ENCODE measurements at regions not wholly inside any gene's neighbourhood (a gene's known extent, or its start where the extent isn't known, plus 50 kb on each side); places are given as distances from the start of the nearest gene placed in this dataset.

GRCh38 chr17:62901544-62901943 is 64.5 kb upstream of the TANC2 start (continued):
- TF ChIP-seq E2F1 (CRISPR knock-in tag; IDR thresholded peaks at IDR 0.05): no peak
- TF ChIP-seq NR3C1 (CRISPR knock-in tag; conservative IDR thresholded peaks at IDR 0.05; ENCODE audit: low read depth): no peak

DNA sequence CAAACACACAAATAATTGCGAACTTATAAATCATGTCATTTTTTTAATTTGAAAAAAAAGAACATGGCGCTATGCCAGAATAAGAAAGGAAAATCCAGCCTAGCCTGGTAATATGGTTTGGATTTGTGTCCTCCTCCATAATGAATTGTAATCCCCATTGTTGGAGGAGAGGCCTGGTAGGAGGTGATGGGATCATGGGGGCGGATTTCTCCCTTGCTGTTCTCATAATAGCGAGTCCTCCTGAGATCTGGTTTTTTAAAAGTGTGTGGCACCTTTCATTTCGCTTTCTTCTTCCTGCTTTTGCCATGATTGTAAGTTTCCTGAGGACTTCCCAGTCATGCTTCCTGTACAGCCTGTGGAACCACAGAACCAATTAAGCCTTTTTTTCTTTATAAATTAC is 65.9 kb upstream of the TANC2 start:
- H3K9me3 Mint-ChIP-seq: peaks cover 4% of the 10 kb centered on the region; the same call in 1 of the 2 replicates
- POLR2A ChIA-PET: no interaction called here
- no peaks in the 10 kb centered on the region for H3K36me3 Mint-ChIP-seq
- CTCF ChIA-PET: no interaction called here
- no peak overlapping the region for H3K27ac Mint-ChIP-seq
- no peak for DNase-seq (ENCODE audit: low spot score)
- TF ChIP-seq OVOL2 (CRISPR knock-in tag; IDR thresholded peaks at IDR 0.05; ENCODE audit: borderline replicate concordance) (no peak), TCF7 (CRISPR knock-in tag; IDR thresholded peaks at IDR 0.05; ENCODE audit: low read depth) (no peak), JUN (CRISPR knock-in tag; IDR thresholded peaks at IDR 0.05) (no peak), TP53 (CRISPR knock-in tag; IDR thresholded peaks at IDR 0.05) (no peak), USF1 (CRISPR knock-in tag; IDR thresholded peaks at IDR 0.05) (no peak), ATF3 (CRISPR knock-in tag; conservative IDR thresholded peaks at IDR 0.05) (no peak), PRRX2 (CRISPR knock-in tag; IDR thresholded peaks at IDR 0.05) (no peak), TEAD1 (CRISPR knock-in tag; IDR thresholded peaks at IDR 0.05) (no peak), MYBL2 (CRISPR knock-in tag; IDR thresholded peaks at IDR 0.05) (no peak), ETV6 (CRISPR knock-in tag; IDR thresholded peaks at IDR 0.05) (no peak)
- TF ChIP-seq, protein P1, sequence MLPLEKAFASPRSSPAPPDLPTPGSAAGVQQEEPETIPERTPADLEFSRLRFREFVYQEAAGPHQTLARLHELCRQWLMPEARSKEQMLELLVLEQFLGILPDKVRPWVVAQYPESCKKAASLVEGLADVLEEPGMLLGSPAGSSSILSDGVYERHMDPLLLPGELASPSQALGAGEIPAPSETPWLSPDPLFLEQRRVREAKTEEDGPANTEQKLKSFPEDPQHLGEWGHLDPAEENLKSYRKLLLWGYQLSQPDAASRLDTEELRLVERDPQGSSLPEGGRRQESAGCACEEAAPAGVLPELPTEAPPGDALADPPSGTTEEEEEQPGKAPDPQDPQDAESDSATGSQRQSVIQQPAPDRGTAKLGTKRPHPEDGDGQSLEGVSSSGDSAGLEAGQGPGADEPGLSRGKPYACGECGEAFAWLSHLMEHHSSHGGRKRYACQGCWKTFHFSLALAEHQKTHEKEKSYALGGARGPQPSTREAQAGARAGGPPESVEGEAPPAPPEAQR (CRISPR knock-in tag; IDR thresholded peaks at IDR 0.05): no peak
- H3K4me1 Mint-ChIP-seq: peaks cover 22% of the 10 kb centered on the region
- no peaks in the 10 kb centered on the region for H3K27me3 Mint-ChIP-seq (ENCODE audit: low read depth)
- no peak for ATAC-seq
- no peak overlapping the region for H3K4me3 Mint-ChIP-seq

DNA sequence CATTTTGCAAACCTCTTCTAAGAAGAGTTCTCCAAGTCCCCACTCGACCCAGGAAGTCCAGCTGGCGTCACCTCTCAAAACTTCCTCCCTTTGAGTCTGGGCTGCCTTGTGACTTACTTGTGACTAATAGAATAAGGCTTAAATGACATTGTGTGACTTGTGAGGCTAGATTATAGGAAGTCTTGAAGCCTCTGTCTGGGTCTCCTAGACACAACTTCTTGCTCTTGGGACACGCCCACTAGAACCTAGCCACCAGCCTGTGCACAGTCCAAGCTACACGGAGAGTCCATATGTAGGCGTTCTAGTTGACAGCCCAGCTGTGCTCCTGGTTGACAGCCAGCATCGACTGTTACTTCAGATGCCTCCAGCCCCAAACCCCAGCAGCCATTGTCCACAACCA is 66.7 kb upstream of the TANC2 start:
- Mint-ChIP-seq H3K4me3 (no peak overlapping the region), H3K27me3 (ENCODE audit: low read depth) (no peaks in the 10 kb centered on the region), H3K9me3 (peaks cover 4% of the 10 kb centered on the region; the same call in 1 of the 2 replicates), H3K36me3 (no peaks in the 10 kb centered on the region), H3K4me1 (peaks cover 22% of the 10 kb centered on the region), H3K27ac (no peak overlapping the region)
- ChIA-PET POLR2A (interaction anchor here (0.5 kb wide), 1 partner anchor 183 kb away, joined by 3 read pairs; no protein-coding TSS in a partner anchor), CTCF (no interaction called here)
- DNase-seq (ENCODE audit: low spot score) (no peak), ATAC-seq (no peak)
- TF ChIP-seq ZNF281 (CRISPR knock-in tag; IDR thresholded peaks at IDR 0.05): no peak
- no peak for TF ChIP-seq ZNF232 (CRISPR knock-in tag; IDR thresholded peaks at IDR 0.05)
- TF ChIP-seq TP53 (CRISPR knock-in tag; IDR thresholded peaks at IDR 0.05): no peak
- no peak for TF ChIP-seq FOXP4 (CRISPR knock-in tag; IDR thresholded peaks at IDR 0.05)
- no peak for TF ChIP-seq CDX4 (CRISPR knock-in tag; IDR thresholded peaks at IDR 0.05; ENCODE audit: borderline replicate concordance)
- no peak for TF ChIP-seq TEAD1 (CRISPR knock-in tag; IDR thresholded peaks at IDR 0.05)
- no peak for TF ChIP-seq ESRRA (CRISPR knock-in tag; IDR thresholded peaks at IDR 0.05; ENCODE audit: borderline replicate concordance)
- no peak for TF ChIP-seq SOX15 (CRISPR knock-in tag; IDR thresholded peaks at IDR 0.05)
- TF ChIP-seq, protein P2, sequence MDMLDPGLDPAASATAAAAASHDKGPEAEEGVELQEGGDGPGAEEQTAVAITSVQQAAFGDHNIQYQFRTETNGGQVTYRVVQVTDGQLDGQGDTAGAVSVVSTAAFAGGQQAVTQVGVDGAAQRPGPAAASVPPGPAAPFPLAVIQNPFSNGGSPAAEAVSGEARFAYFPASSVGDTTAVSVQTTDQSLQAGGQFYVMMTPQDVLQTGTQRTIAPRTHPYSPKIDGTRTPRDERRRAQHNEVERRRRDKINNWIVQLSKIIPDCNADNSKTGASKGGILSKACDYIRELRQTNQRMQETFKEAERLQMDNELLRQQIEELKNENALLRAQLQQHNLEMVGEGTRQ (CRISPR knock-in tag; IDR thresholded peaks at IDR 0.05): no peak
- TF ChIP-seq EMX1 (CRISPR knock-in tag; IDR thresholded peaks at IDR 0.05): no peak
- TF ChIP-seq GTF2I (CRISPR knock-in tag; conservative IDR thresholded peaks at IDR 0.05): no peak
- TF ChIP-seq RORB (CRISPR knock-in tag; IDR thresholded peaks at IDR 0.05): no peak
- TF ChIP-seq PRRX2 (CRISPR knock-in tag; IDR thresholded peaks at IDR 0.05): no peak
- TF ChIP-seq FOXJ3 (CRISPR knock-in tag; IDR thresholded peaks at IDR 0.05; ENCODE audit: borderline replicate concordance): no peak
- TF ChIP-seq FOXP1 (CRISPR knock-in tag; IDR thresholded peaks at IDR 0.05; ENCODE audit: borderline replicate concordance): no peak
